8988T (cell line): ENCODE measurements at regions not wholly inside any gene's neighbourhood (a gene's known extent, or its start where the extent isn't known, plus 50 kb on each side); places are given as distances from the start of the nearest gene placed in this dataset.

Source experiments
- DNase-seq: peaks from one replicate; pipeline ENCODE4 v3.0.0; 2011

- no peak for DNase-seq
These were observed 136.5 kb upstream of the GJB5 start for GRCh38 chr1:34618381-34618780.

GRCh38 chr1:34619256-34619655 is 135.6 kb upstream of the GJB5 start:
- DNase-seq: no peak

DNA sequence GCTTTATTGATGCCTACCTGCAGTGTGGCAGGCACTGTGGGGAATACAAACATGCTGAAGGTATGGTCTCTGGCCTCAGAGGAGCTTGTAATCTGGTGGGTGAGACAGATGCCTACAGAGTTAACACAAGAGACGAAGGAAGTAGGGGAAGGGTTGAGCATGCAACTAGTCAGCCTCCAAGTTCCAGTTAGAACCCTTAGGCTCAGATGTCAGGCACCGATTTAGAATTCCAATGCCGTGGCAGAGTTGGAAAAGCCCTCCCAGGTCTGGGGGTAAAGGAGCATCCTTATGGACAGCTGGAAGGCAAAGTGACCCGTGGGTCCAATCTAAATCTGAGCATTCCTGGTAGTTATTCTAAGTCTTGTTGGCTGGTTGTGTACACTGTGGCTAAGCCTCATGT is 132.9 kb upstream of the GJB5 start:
- no peak for DNase-seq

DNA sequence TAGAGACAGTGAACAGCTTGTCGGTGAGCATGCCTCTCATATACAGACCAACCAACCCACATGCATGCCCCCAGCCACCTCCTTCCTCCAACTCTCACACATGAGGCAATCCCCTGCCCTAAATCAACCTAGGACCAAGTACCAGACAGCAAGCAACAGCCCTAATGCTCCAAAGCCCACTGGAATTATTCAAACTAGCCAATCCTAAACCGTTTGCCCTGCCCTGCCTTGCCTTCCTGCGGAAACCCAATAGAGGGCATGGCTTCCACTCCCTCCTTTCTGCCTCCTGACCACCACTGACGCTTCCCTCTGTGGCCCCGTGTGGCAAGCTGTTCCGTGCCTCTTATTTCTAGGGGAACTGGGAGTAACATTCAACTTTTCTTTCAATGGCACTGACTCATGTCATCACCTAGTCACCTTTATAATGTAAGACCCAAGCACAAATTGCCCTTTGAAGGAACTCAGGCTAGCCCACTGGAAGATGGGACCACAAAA is 129.3 kb upstream of the GJB5 start:
- DNase-seq: no peak

DNA sequence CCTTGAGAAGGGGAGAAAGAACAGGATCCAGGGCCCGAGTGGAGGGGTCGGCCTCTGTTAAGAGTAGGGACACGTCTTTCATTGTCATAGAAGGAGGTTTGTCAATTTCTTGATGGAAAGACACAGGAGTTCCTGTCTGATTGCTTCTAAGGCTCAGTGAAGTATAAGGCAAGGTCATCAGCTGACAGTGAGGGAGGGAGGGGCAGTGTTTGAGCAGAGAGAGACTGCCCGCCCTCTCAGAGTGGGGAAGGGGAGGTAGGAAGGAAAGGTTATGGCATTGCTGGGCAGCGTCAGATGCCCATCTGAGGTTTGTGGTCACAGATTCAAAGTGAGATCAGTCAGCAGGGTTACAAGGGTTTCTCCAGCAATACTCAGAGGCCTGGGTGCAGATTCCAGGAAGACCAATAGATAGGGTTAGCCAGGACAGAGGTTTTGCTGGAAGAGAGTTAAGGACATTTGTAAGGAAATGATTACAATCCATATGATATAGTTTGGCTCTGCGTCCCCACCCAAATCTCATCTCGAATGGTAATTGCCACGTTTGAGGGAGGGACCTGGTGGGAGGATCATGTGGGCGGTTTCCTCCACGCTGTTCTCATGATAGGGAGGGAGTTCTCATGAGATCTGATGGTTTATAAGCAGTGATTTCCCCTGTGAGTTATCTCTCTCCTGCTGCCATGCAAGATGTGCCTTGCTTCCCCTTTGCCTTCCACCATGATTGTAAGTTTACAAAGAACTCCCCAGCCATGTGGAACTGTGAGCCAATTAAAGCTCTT is 127.2 kb upstream of the GJB5 start:
- DNase-seq: no peak

- no peak for DNase-seq
These were observed 123.7 kb upstream of the GJB5 start for GRCh38 chr1:34631126-34631525.

- DNase-seq: no peak
These were observed 115.1 kb upstream of the GJB5 start for GRCh38 chr1:34639701-34640100.

- DNase-seq: no peak
These were observed 114.0 kb upstream of the GJB5 start for GRCh38 chr1:34640654-34641401.

- DNase-seq: no peak
These were observed 112.2 kb upstream of the GJB5 start for GRCh38 chr1:34642679-34643078.

- DNase-seq: no peak
These were observed 109.6 kb upstream of the GJB5 start for GRCh38 chr1:34645109-34645688.

DNA sequence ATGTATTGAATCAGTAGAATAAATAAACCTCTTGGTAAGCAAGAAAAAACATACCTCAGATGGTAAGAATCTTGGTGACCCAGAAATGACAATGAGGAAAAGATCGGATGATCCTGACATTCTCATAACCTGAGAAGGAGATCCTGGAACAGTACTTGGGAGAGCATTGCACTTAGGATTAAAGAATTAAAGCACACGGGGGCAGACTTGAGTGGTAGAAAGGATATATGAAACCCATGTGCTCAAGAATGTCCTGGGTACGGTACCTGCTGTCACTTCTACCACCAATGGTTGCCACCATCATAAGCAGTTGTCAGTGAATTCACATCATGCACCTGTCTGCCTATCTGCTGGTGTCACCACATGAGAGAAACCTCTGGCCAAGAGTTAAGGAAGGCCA is 108.9 kb upstream of the GJB5 start:
- DNase-seq: no peak

- DNase-seq: no peak
These were observed 106.3 kb upstream of the GJB5 start for GRCh38 chr1:34648501-34648900.

GRCh38 chr1:34650090-34650489 is 104.8 kb upstream of the GJB5 start:
- no peak for DNase-seq

DNA sequence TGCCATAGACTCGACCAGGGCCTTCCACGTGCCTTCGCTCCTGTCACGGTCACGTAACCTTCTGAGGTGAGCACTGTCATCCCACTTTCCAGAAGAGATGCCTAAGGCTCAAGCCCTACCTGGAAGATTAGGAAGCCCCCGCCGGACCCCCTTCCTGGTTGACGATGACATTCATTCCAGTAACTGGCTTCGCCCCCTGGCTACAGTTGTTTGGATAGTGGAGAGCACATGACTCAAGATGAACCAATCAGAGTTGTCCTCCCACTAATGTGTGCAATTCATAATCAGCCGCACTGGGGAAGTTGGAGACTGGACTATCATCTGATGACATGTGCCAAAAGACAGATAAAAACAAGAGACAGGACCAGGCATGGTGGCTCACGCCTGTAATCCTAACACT is 104.0 kb upstream of the GJB5 start:
- no peak for DNase-seq

DNA sequence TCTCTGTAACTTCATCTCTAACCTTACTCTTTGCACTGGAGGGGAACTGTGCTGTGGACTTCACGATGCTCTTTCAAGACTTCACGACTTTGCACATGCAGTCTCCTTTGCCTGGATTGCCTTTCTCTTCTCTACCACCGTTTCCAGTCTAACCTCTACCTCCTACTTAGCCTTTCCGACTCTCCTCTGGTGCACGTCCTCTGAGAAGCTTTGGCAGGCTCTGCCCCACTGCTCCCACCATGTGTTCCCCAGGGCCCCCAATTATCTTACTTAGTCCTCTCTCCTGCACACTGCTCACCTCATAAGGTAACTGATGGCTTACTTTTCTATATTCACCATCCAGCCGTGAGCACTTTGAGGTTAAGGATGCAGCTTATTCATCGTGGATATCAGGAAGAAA is 101.7 kb upstream of the GJB5 start:
- DNase-seq: no peak

- no peak for DNase-seq
These were observed 99.5 kb upstream of the GJB5 start for GRCh38 chr1:34655206-34655874.

DNA sequence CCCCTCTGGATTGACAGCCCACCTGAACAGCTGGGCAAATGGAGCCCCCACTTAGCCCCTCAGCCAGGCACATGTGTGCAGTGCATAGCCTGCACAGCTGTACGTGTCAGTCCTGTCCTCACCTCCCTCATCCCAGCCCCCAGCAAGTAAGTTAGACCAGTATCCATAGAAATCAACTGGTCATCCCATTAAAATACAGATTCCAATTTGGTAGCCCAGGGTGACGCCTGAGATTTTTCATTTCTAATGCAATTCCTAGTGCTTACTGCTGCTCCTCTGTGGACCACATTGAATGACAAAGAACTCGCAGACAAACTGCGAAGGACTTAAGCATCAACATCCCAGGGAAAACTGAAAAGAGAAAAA is 99.0 kb upstream of the GJB5 start:
- DNase-seq: no peak

DNA sequence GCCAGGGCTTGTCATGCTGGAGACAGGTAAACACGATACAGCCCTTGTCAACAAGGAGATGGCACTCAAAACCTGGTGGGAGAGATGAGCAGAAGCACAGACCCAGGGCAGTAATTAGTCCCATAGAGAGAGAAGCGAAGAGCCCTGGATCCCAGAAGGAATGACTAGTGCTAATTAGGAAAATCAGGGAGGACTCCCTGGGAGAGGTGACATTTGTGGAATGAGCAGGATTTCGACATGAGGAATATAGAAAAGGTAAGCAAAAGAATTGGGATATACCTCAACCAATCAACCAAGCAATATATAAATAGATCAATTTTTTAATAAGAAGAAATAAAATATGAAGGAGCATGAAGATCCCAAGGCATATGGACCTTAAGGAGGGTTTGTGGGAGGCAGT is 98.5 kb upstream of the GJB5 start:
- no peak for DNase-seq

DNA sequence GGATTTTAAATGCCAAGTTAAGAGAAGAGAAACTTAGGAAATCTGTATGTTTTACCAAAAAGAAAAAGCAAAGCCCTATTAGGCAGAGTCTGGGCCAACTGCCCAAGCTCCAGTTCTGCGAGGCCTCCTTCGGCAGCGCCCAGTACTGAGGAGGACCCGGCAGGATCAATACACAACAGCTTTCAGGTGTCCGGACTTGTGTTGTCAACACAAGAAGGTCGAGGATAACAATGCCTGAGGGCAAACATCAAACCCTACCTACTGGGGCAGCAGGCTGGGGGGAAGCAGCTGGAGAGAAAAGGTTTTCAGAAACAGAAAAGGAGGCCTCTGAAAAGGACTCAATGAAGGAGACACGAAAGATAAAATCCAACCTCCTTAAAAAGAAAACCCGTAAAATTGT is 98.1 kb upstream of the GJB5 start:
- no peak for DNase-seq

DNA sequence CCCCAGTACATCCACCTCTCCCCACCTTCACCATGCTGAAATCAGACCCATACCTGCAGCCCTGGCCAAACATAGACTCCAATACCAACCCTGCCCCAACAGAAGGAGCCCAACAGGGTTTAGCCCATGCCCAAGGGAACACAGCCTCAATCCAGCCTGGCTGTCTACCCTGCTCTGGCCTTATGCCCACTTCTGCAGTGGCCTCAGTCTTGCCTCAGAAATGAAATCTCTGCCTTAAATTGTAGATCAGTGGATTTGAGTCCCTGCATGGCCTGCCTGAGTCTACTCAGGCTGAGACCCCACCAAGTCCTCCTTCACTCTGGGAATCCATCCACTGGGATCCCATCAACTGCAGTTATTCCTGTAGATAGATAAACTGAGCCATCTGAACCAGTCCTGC is 97.6 kb upstream of the GJB5 start:
- DNase-seq: no peak

DNA sequence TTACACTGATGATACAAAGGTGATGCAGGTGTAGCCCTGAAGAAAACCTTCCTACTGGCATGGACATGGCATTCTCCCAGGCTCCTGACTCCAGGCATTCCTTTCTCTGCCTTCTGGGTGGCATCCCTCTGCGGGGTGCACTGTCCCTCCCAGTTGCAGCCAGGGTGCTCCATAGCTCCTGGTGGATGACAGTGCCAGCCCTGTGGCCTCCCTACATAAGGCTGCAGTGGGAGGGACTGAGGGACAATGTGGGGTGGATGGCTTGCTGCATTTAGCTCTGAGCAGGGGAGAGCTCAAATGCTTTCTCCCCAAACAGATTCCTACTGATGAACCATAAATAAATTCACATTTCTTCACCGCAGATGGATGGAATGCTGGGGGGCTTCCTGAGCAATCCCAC is 97.0 kb upstream of the GJB5 start:
- no peak for DNase-seq

DNA sequence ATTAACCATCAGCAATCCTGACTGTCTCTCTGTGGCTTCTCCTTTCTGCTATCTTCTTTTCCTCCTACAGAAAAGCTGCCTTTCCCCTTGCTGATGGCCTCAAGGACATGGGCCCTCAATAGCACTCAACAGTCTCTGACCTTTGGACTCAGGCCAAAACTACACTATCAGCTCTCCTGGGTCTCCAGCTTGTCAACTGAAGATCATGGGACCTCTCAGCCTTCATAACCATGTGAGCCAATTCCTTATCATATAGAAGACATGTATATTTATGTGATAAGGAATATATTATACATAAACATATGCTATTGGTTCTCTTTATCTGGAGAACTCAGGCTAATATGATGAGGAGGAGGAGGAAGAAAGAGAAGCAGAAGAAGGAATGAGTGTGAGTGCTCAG is 91.8 kb upstream of the GJB5 start:
- DNase-seq: no peak

DNA sequence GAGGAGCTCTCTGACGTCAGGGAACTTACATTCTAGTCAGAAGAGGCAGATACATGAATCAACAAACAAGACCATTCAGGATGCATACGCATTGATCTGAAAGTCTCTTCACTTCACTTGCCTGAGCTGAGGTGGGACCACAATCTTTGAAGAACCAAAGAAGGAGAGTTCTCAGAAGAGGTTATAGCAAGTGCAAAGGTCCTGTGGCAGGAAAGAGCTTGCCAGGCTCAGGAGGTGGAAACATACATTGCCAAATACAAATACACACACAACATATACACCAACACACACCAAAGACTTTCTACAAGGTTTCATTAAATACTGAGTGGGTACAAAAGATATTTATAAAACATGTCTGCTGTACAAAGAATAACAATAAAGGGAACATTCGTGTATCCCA is 86.8 kb upstream of the GJB5 start:
- DNase-seq: no peak

DNA sequence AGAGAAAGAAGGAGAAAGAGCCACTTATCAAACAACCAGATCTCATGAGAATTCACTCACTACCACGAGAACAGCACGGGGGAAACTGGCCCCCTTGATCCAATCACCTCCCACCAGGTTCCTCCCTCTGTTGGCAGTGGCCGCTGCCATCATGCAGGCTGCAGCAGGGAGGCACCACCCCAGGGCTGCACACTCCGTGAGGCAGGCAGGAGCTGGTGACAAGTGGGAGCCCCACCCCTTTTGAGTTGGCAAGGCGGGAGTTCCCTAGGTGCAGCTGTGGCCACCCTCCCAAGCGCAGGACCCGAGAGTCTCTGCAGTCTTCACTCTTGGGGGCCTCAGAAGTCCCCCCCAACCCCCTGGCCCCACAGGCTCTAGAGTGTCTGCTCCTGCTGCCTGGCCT is 83.9 kb upstream of the GJB5 start:
- DNase-seq: no peak
